ENCODE measurements at regions not wholly inside any gene's neighbourhood (a gene's known extent, or its start where the extent isn't known, plus 50 kb on each side); places are given as distances from the start of the nearest gene placed in this dataset.

- TF ChIP-seq CTCF (IDR thresholded peaks at IDR 0.05; ENCODE audit: low read depth, low read length) = no peak
- POLR2A ChIA-PET = no interaction called here
Observed at GRCh38 chr1:116205941-116206679, 94.9 kb downstream of the MAB21L3 start.

DNA sequence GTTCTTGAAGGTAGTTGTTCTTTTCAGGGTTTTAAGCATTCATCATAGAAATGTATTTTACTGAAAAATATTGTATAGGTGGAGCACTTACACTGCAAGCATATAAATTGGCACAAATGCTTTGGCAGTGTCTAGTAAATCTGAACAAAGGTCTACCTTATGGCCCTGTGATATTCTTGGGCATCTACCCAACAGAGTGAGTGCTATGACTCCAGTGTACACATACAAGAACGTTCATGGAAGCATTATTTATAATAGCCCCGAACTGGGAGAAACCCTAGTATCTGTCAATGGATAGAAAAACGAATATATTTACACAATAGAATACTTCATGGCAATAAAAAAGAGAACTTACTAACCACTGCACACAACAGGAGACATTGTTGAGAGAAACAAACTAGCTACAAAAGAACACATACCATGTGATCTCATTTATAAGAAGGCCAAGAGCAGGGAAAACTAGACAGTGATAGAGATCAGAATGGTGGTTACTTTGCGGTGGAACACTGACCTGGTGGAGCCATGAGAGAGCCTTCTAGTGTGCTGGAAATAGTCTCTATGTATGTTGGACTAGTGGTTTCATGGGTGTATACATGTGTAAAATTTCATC is 96.0 kb downstream of the MAB21L3 start:
- ChIA-PET CTCF (no interaction called here), POLR2A (no interaction called here)
- H3K9me3 ChIP-seq (ENCODE audit: control insufficient read depth, insufficient read depth, low read length) = no peaks in the 10 kb centered on the region
- DNase-seq (ENCODE audit: low read depth, low spot score) = no peak
- H3K4me3 ChIP-seq (ENCODE audit: low read depth, low read length) = no peak overlapping the region
- H3K27me3 ChIP-seq (ENCODE audit: control insufficient read depth, insufficient read depth, low read length) = no peaks in the 10 kb centered on the region
- H3K27ac ChIP-seq (ENCODE audit: low read depth, low read length) = no peak overlapping the region
- TF ChIP-seq CTCF (IDR thresholded peaks at IDR 0.05; ENCODE audit: low read depth, low read length) = no peak

More at GRCh38 chr1:116205941-116206679, 94.9 kb downstream of the MAB21L3 start:
- H3K27me3 ChIP-seq (ENCODE audit: control insufficient read depth, insufficient read depth, low read length) = no peaks in the 10 kb centered on the region
- CTCF ChIA-PET = interaction anchor here (1.9 kb wide), 1 partner anchor 279 kb away, joined by 6 read pairs; no protein-coding TSS in a partner anchor
- H3K4me3 ChIP-seq (ENCODE audit: low read depth, low read length) = no peak overlapping the region
- no peak for DNase-seq (ENCODE audit: low read depth, low spot score)
- H3K9me3 ChIP-seq (ENCODE audit: control insufficient read depth, insufficient read depth, low read length) = no peaks in the 10 kb centered on the region
- H3K27ac ChIP-seq (ENCODE audit: low read depth, low read length) = no peak overlapping the region

DNA sequence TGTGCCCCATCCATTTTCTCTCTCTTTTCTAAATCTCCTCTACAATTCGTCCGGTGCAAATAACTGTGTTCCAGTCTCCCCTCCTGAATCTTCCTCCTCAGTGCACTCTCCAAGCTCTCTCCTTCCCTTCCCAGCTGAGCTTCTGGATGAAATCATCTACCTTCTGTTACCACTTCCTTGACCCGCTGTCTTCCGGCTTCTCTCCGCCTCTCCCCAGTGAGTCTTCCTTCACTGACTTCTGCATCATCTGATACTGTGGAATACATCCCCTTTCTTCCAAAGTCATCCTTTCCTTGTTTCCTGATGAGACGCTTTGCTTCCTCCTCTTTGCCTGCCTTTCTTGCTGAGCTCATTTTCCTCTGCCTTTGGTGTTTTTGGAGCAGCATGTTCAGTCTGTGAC is 96.9 kb downstream of the MAB21L3 start:
- no peak overlapping the region for H3K4me3 ChIP-seq (ENCODE audit: low read depth, low read length)
- ChIA-PET CTCF (no interaction called here), POLR2A (no interaction called here)
- no peak for TF ChIP-seq CTCF (IDR thresholded peaks at IDR 0.05; ENCODE audit: low read depth, low read length)
- no peak for DNase-seq (ENCODE audit: low read depth, low spot score)
- no peak overlapping the region for H3K27ac ChIP-seq (ENCODE audit: low read depth, low read length)
- H3K9me3 ChIP-seq (ENCODE audit: control insufficient read depth, insufficient read depth, low read length) = no peaks in the 10 kb centered on the region
- H3K27me3 ChIP-seq (ENCODE audit: control insufficient read depth, insufficient read depth, low read length) = no peaks in the 10 kb centered on the region

GRCh38 chr1:116211294-116211693 is 100.1 kb downstream of the MAB21L3 start:
- no peak for TF ChIP-seq CTCF (IDR thresholded peaks at IDR 0.05; ENCODE audit: low read depth, low read length)
- ChIA-PET POLR2A (no interaction called here), CTCF (no interaction called here)
- DNase-seq (ENCODE audit: low read depth, low spot score) = no peak
- H3K27me3 ChIP-seq (ENCODE audit: control insufficient read depth, insufficient read depth, low read length) = no peaks in the 10 kb centered on the region
- no peaks in the 10 kb centered on the region for H3K9me3 ChIP-seq (ENCODE audit: control insufficient read depth, insufficient read depth, low read length)
- no peak overlapping the region for H3K4me3 ChIP-seq (ENCODE audit: low read depth, low read length)
- H3K27ac ChIP-seq (ENCODE audit: low read depth, low read length) = no peak overlapping the region

- CTCF ChIA-PET = no interaction called here
- POLR2A ChIA-PET = no interaction called here
- H3K27ac ChIP-seq (ENCODE audit: low read depth, low read length) = no peak overlapping the region
- no peak overlapping the region for H3K4me3 ChIP-seq (ENCODE audit: low read depth, low read length)
- H3K9me3 ChIP-seq (ENCODE audit: control insufficient read depth, insufficient read depth, low read length) = no peaks in the 10 kb centered on the region
- no peak for DNase-seq (ENCODE audit: low read depth, low spot score)
- H3K27me3 ChIP-seq (ENCODE audit: control insufficient read depth, insufficient read depth, low read length) = no peaks in the 10 kb centered on the region
- no peak for TF ChIP-seq CTCF (IDR thresholded peaks at IDR 0.05; ENCODE audit: low read depth, low read length)
Observed at GRCh38 chr1:116218922-116219321, 107.7 kb downstream of the MAB21L3 start.
